Raji (cell line): ENCODE measurements at regions not wholly inside any gene's neighbourhood (a gene's known extent, or its start where the extent isn't known, plus 50 kb on each side); places are given as distances from the start of the nearest gene placed in this dataset.

Source experiments
- POLR2A ChIP-seq: IDR thresholded peaks from 2 replicates; pipeline ENCODE4 v1.6.1; 2011; ENCODE audit warnings: low read depth, low read length, control low read depth; ENCODE audit not compliant: insufficient read depth

GRCh38 chr15:31502541-31503229, 176.1 kb downstream of the KLF13 start:
- TF ChIP-seq POLR2A, result no peak

DNA sequence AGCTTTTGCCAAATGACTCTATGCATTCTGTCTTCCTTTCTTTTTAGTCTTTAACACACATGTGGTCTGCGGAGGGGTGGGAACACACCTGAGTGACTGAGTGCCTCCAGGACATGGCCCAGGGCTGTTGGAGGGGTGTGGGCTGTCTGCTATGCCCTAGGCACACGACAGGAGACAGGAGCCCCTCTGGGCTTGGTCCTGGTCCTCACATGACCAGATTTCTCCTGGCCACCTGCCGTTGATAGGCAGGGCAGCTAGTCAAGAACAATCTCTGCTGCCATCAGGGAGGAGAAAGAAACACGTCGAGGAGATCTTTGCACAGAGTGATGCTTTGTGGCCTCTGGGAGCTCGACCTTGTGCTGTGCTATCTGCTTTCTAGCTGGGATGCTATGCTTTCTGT, 176.6 kb downstream of the KLF13 start:
- TF ChIP-seq POLR2A, result no peak

GRCh38 chr15:31503758-31504461, 177.3 kb downstream of the KLF13 start:
- TF ChIP-seq POLR2A, result no peak

GRCh38 chr15:31504462-31504839, 177.8 kb downstream of the KLF13 start:
- no peak for TF ChIP-seq POLR2A

- TF ChIP-seq POLR2A, result no peak
Observed at GRCh38 chr15:31508656-31509055, 182.0 kb downstream of the KLF13 start.

DNA sequence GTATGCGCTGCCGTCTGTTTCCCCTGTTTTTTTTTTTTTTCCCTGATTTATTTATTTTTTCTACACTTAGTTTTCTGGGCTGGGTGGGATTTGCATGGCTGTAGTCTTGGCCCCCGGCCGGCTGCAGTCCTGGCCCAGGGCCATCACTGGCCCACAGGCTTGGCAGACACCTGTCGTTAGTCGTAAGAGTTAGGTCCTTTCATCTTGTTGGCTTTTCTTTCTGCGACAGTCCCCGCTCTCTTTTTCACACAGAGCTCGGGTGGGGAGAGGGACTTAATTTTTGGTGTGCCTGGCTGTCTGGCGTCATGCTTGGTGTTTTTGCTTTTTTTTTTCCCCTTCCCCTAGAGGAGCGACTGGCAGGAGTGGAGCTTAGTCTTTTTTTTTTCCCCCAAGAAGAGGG, 183.4 kb downstream of the KLF13 start:
- TF ChIP-seq POLR2A, result no peak

- no peak for TF ChIP-seq POLR2A
Observed at GRCh38 chr15:31511707-31512310, 185.2 kb downstream of the KLF13 start.

- no peak for TF ChIP-seq POLR2A
Observed at GRCh38 chr15:31513178-31513577, 186.5 kb downstream of the KLF13 start.

DNA sequence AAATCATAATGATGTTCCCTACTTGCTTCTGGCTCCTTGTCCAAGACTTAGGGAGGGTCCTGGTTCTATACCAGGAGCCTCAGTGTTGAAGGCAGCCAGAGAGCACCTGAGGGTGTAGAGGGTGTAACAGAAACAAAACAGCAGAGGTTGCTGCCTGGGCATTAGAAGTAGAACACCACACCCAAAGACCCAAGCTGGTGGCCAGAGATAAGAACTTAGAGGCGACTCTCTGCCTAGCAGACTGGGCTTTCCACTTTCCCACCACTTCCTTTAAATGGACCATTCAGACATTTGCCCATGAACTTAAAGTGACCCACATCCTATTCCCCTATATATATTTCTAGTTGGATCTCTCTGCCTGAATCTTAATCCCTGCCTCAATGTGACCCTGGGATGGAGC, 189.8 kb downstream of the KLF13 start:
- no peak for TF ChIP-seq POLR2A

DNA sequence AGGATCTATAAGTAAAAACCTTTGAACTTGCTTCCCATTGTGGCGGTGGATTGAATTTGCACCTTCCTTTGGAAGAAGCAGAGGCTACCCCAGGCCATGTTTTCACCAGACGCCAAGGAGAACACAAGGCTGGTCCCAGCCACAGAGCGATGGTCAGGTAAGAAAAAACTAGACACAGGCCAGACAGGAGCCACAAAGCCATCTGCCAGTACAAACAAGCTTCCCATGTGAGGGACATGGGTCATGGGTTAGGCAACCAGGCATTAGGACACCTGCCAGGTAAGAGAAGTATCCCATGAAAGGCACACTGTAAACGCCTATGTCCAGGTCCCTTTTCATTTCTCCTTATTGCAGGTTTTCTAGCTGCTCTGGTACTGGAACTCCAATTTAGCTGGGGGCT, 190.2 kb downstream of the KLF13 start:
- no peak for TF ChIP-seq POLR2A

DNA sequence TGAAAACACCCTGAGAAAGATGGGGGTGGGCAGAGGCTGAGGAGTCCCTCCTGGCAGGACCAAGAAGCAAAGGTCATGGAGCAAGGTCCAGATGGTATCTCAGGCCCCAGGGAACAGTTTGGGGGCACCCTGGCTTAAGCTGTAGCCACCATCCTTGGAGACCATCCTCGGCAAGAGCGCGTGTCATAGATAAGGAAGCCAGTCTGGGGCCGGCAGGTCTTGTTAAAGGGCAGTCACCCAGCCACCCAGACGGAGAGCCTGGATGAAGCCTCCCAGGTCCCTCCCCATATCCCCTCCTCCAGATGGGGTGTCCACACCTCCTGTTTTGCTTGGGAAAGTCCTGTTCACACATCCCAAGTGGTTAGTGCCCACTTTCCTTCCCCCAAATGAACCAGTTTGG, 191.1 kb downstream of the KLF13 start:
- no peak for TF ChIP-seq POLR2A

- TF ChIP-seq POLR2A, result no peak
Observed at GRCh38 chr15:31522028-31522427, 195.4 kb downstream of the KLF13 start.

GRCh38 chr15:31523027-31523654, 196.5 kb downstream of the KLF13 start:
- TF ChIP-seq POLR2A, result no peak

DNA sequence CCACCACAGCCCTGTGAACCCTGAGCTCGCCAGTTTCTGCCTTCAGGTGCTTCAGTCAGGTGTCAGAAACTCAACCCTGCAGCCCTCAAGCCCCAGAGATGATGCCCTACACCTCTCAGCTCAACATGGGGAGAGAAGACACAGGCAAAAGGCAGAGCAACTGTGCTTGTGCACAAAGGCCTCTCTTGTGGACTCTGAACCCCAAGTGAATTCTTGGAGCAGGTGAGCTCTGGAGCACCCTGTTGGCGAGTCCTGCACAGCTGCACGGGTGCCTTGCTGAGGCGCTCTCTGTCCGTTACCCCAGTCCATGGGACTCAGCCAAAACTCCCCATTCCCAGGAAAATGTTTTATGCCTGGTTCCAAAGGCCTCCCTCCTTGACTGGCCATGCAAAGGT, 197.0 kb downstream of the KLF13 start:
- no peak for TF ChIP-seq POLR2A

- TF ChIP-seq POLR2A, result no peak
Observed at GRCh38 chr15:31525185-31525695, 198.6 kb downstream of the KLF13 start.

GRCh38 chr15:31525988-31526665, 199.5 kb downstream of the KLF13 start:
- TF ChIP-seq POLR2A, result no peak
